ENCODE measurements at regions not wholly inside any gene's neighbourhood (a gene's known extent, or its start where the extent isn't known, plus 50 kb on each side); places are given as distances from the start of the nearest gene placed in this dataset.

DNA sequence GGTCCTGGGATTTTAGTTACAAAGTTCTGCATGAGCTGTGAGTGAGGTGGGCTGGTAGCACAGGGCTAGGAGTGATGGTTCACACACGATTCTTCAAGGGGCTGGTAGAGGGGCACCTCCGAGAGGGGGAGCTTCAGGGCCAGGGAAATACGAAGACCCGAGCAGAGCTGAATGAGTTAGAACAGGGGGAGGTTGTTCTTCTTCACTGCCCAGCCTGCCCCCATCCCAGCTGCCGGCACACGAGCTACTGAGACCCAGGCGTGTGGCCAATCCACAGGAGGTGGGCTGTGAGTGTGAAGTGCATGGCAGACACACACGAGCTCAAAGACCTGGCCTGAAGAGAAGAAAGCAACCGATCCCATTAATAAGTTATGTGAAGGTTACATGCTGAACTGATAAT, 256.2 kb upstream of the ZNF32 start:
- Histone ChIP-seq H2AFZ (ENCODE audit: insufficient read depth, low read depth, low read length, poor library complexity, severe bottlenecking) (no peak overlapping the region), H4K20me1 (ENCODE audit: insufficient read depth, low read length) (no peaks in the 10 kb centered on the region), H3K9ac (ENCODE audit: insufficient read depth, low read length, poor library complexity, severe bottlenecking) (no peak overlapping the region), H3K79me2 (ENCODE audit: insufficient read depth, low read length) (no peaks in the 10 kb centered on the region), H3K27ac (ENCODE audit: low read depth in 1 of 2, low read length in 2 of 2) (no peak overlapping the region), H3K4me2 (replicated peaks; ENCODE audit: extremely low read depth, low read length, poor library complexity, severe bottlenecking) (no peak overlapping the region), H3K36me3 (replicated peaks in 1 of 2; ENCODE audit: control insufficient read depth in 1 of 2, insufficient read depth in 2 of 2, low read length in 2 of 2) (no peaks in the 10 kb centered on the region), H3K4me1 (ENCODE audit: control insufficient read depth in 1 of 2, insufficient read depth in 2 of 2, low read length in 2 of 2) (no peaks in the 10 kb centered on the region), H3K4me3 (replicated peaks in 1 of 3; ENCODE audit: low read depth in 2 of 3, low read length in 3 of 3) (no peak overlapping the region), H3K9me3 (replicated peaks in 1 of 2; ENCODE audit: control insufficient read depth in 1 of 2, insufficient read depth in 1 of 2, low read length in 2 of 2) (no peaks in the 10 kb centered on the region), H3K27me3 (ENCODE audit: control insufficient read depth in 2 of 2, insufficient read depth in 2 of 2, low read length in 2 of 2) (peaks cover 4 to 8% of the 10 kb centered on the region in 2 donors)
- Mint-ChIP-seq H3K36me3 (no peaks in the 10 kb centered on the region), H3K4me1 (no peaks in the 10 kb centered on the region), H3K4me3 (peak overlapping the region in 1 of 2 donors; percentile 16), H3K27me3 (ENCODE audit: low read depth in 3 of 3) (peaks cover 17 to 38% (median 19%) of the 10 kb centered on the region in 3 donors), H3K9me3 (peaks cover 0 to 1% (median 0%) of the 10 kb centered on the region in 7 donors), H3K27ac (no peak overlapping the region)
- intact Hi-C loops (cut with micrococcal nuclease), result no loop called here
- TF ChIP-seq, protein P1, sequence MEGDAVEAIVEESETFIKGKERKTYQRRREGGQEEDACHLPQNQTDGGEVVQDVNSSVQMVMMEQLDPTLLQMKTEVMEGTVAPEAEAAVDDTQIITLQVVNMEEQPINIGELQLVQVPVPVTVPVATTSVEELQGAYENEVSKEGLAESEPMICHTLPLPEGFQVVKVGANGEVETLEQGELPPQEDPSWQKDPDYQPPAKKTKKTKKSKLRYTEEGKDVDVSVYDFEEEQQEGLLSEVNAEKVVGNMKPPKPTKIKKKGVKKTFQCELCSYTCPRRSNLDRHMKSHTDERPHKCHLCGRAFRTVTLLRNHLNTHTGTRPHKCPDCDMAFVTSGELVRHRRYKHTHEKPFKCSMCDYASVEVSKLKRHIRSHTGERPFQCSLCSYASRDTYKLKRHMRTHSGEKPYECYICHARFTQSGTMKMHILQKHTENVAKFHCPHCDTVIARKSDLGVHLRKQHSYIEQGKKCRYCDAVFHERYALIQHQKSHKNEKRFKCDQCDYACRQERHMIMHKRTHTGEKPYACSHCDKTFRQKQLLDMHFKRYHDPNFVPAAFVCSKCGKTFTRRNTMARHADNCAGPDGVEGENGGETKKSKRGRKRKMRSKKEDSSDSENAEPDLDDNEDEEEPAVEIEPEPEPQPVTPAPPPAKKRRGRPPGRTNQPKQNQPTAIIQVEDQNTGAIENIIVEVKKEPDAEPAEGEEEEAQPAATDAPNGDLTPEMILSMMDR (IDR thresholded peaks at IDR 0.05), result no peak
- no peak for DNase-seq
- no CpG with 5 or more reads among the region's 9 CpGs for WGBS (ENCODE audit: insufficient coverage)

DNA sequence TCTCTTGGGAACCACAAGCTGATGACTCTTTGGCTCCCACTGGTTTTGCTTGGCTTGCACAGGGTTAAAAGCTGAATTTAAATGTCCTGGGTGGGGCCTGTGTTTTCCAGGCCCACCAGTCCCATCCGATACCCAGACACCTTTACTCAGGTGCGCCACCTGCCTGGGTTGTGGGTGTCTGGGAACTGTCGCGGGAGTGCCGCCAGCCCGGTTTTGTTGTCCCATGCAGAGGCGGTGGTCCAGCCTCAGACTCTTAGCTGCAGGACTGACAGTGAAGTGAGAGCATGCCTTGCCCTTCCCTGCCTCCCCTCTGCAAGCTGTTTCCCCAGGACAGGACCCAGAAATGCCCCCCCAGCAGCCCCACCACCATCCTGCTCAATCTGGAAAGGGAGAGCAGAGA, 255.6 kb upstream of the ZNF32 start:
- H3K36me3 Mint-ChIP-seq, result no peaks in the 10 kb centered on the region
- no peak overlapping the region for H3K4me2 ChIP-seq (replicated peaks; ENCODE audit: extremely low read depth, low read length, poor library complexity, severe bottlenecking)
- whole genome bisulfite sequencing (ENCODE audit: insufficient coverage), result 97% methylated on average over 5 of the region's 7 CpGs
- no peak overlapping the region for H3K4me3 ChIP-seq (replicated peaks in 1 of 3; ENCODE audit: low read depth in 2 of 3, low read length in 3 of 3)
- peaks cover 0 to 3% (median 0%) of the 10 kb centered on the region in 7 donors for H3K9me3 Mint-ChIP-seq
- no peaks in the 10 kb centered on the region for H3K9me3 ChIP-seq (replicated peaks in 1 of 2; ENCODE audit: control insufficient read depth in 1 of 2, insufficient read depth in 1 of 2, low read length in 2 of 2)
- H3K4me1 Mint-ChIP-seq, result no peaks in the 10 kb centered on the region
- H3K4me3 Mint-ChIP-seq, result no peak overlapping the region
- no peak overlapping the region for H3K9ac ChIP-seq (ENCODE audit: insufficient read depth, low read length, poor library complexity, severe bottlenecking)
- no peak overlapping the region for H3K27ac ChIP-seq (ENCODE audit: low read depth in 1 of 2, low read length in 2 of 2)
- TF ChIP-seq, protein P1 (IDR thresholded peaks at IDR 0.05), result no peak
- no peaks in the 10 kb centered on the region for H3K79me2 ChIP-seq (ENCODE audit: insufficient read depth, low read length)
- H2AFZ ChIP-seq (ENCODE audit: insufficient read depth, low read depth, low read length, poor library complexity, severe bottlenecking), result no peak overlapping the region
- H4K20me1 ChIP-seq (ENCODE audit: insufficient read depth, low read length), result no peaks in the 10 kb centered on the region
- no peaks in the 10 kb centered on the region for H3K36me3 ChIP-seq (replicated peaks in 1 of 2; ENCODE audit: control insufficient read depth in 1 of 2, insufficient read depth in 2 of 2, low read length in 2 of 2)
- intact Hi-C loops (cut with micrococcal nuclease), result no loop called here
- peaks cover 4 to 8% of the 10 kb centered on the region in 2 donors for H3K27me3 ChIP-seq (ENCODE audit: control insufficient read depth in 2 of 2, insufficient read depth in 2 of 2, low read length in 2 of 2)
- H3K27me3 Mint-ChIP-seq (ENCODE audit: low read depth in 3 of 3), result peaks cover 17 to 38% (median 19%) of the 10 kb centered on the region in 3 donors
- DNase-seq, result no peak
- H3K27ac Mint-ChIP-seq, result no peak overlapping the region
- no peaks in the 10 kb centered on the region for H3K4me1 ChIP-seq (ENCODE audit: control insufficient read depth in 1 of 2, insufficient read depth in 2 of 2, low read length in 2 of 2)
